ENCODE measurements at regions not wholly inside any gene's neighbourhood (a gene's known extent, or its start where the extent isn't known, plus 50 kb on each side); places are given as distances from the start of the nearest gene placed in this dataset.

DNA sequence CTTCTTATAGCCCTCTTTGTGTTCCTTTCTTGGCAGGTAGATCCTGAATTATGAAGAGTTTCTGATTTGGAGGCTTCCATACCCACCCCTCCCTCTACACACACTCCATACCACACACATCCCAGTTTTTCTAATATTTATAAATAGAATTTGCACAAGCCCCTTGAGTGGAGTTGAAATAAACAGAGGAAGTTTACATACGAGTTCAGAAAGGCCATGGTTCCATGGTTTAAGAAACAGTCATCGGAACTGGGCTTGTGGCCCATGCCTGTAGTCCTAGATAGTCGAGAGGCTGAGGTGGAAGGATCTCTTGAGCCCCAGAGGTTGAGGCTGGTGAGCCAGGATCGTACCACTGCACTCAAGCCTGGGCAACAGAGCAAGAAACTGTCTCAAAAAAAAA lies 62.7 kb upstream of the TANC1 start:
- no peak overlapping the region for H3K4me2 ChIP-seq (ENCODE audit: extremely low read depth, insufficient read depth, low read length)
- H2AFZ ChIP-seq (ENCODE audit: low read length): peak overlapping the region; percentile 42
- no peaks in the 10 kb centered on the region for H3K9me3 ChIP-seq (ENCODE audit: control insufficient read depth, insufficient read depth, low read depth, low read length)
- no peak for TF ChIP-seq EZH2 (IDR thresholded peaks at IDR 0.05; ENCODE audit: low read length, missing control alignments)
- TF ChIP-seq, protein P1, sequence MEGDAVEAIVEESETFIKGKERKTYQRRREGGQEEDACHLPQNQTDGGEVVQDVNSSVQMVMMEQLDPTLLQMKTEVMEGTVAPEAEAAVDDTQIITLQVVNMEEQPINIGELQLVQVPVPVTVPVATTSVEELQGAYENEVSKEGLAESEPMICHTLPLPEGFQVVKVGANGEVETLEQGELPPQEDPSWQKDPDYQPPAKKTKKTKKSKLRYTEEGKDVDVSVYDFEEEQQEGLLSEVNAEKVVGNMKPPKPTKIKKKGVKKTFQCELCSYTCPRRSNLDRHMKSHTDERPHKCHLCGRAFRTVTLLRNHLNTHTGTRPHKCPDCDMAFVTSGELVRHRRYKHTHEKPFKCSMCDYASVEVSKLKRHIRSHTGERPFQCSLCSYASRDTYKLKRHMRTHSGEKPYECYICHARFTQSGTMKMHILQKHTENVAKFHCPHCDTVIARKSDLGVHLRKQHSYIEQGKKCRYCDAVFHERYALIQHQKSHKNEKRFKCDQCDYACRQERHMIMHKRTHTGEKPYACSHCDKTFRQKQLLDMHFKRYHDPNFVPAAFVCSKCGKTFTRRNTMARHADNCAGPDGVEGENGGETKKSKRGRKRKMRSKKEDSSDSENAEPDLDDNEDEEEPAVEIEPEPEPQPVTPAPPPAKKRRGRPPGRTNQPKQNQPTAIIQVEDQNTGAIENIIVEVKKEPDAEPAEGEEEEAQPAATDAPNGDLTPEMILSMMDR (conservative IDR thresholded peaks at IDR 0.05 in 1 of 2, IDR thresholded peaks at IDR 0.05 in 1 of 2; ENCODE audit: low read depth in 1 of 2, low read length in 2 of 2): no peak
- H3K27ac ChIP-seq (ENCODE audit: insufficient read depth, low read length): no peak overlapping the region
- no peak overlapping the region for H3K9ac ChIP-seq (ENCODE audit: insufficient read depth, low read length)
- peaks cover 2% of the 10 kb centered on the region for H3K4me1 ChIP-seq (ENCODE audit: control insufficient read depth, extremely low read depth, insufficient read depth, low read length)
- DNase-seq (ENCODE audit: low read depth in 2 of 2): peak; percentile 6 to 70
- no peaks in the 10 kb centered on the region for H3K79me2 ChIP-seq (ENCODE audit: control insufficient read depth, insufficient read depth, low read length)
- no peaks in the 10 kb centered on the region for H3K27me3 ChIP-seq (ENCODE audit: control insufficient read depth, insufficient read depth, low read length)
- no peaks in the 10 kb centered on the region for H3K36me3 ChIP-seq (ENCODE audit: control insufficient read depth, insufficient read depth, low read length)
- no peak overlapping the region for H3K4me3 ChIP-seq (replicated peaks in 1 of 4; ENCODE audit: control extremely low read depth in 1 of 4, insufficient read depth in 1 of 4, low read depth in 3 of 4, low read length in 4 of 4)
- no peaks in the 10 kb centered on the region for H4K20me1 ChIP-seq (ENCODE audit: control insufficient read depth, extremely low read depth, insufficient read depth, low read length)

DNA sequence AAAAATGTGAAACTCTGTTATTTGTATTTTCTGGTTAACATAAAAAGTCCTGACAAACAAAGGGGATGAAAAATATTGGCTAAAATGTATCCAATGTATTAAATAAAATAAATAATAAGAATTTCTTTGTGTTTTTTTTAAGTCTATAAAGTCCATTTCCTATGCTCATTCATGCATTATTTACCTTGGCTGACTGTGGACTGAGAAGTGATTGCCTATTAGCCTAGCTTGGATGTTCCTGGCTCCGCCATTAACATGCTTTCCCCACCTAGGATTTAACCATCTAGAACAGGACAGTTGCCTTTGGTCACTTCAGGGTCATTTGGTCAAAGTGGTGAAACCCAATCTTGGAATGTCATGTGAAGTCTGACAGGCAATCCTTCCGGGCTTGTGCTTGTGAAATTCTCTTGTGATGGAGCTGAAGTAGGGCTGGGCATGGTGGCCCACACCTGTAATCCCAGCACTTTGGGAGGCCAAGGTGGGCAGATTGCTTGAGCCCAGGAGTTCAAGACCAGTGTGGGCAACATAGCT lies 60.4 kb upstream of the TANC1 start:
- Histone ChIP-seq H3K27me3 (ENCODE audit: control insufficient read depth, insufficient read depth, low read length) (no peaks in the 10 kb centered on the region), H3K9ac (ENCODE audit: insufficient read depth, low read length) (no peak overlapping the region), H3K9me3 (ENCODE audit: control insufficient read depth, insufficient read depth, low read depth, low read length) (no peaks in the 10 kb centered on the region), H3K4me3 (replicated peaks in 1 of 4; ENCODE audit: control extremely low read depth in 1 of 4, insufficient read depth in 1 of 4, low read depth in 3 of 4, low read length in 4 of 4) (no peak overlapping the region), H3K27ac (ENCODE audit: insufficient read depth, low read length) (no peak overlapping the region), H2AFZ (ENCODE audit: low read length) (no peak overlapping the region), H4K20me1 (ENCODE audit: control insufficient read depth, extremely low read depth, insufficient read depth, low read length) (no peaks in the 10 kb centered on the region), H3K4me1 (ENCODE audit: control insufficient read depth, extremely low read depth, insufficient read depth, low read length) (peaks cover 2% of the 10 kb centered on the region), H3K79me2 (ENCODE audit: control insufficient read depth, insufficient read depth, low read length) (no peaks in the 10 kb centered on the region), H3K36me3 (ENCODE audit: control insufficient read depth, insufficient read depth, low read length) (no peaks in the 10 kb centered on the region), H3K4me2 (ENCODE audit: extremely low read depth, insufficient read depth, low read length) (no peak overlapping the region)
- TF ChIP-seq, protein P1 (conservative IDR thresholded peaks at IDR 0.05 in 1 of 2, IDR thresholded peaks at IDR 0.05 in 1 of 2; ENCODE audit: low read depth in 1 of 2, low read length in 2 of 2): no peak
- TF ChIP-seq EZH2 (IDR thresholded peaks at IDR 0.05; ENCODE audit: low read length, missing control alignments): no peak
- no peak for DNase-seq (ENCODE audit: low read depth in 2 of 2)

DNA sequence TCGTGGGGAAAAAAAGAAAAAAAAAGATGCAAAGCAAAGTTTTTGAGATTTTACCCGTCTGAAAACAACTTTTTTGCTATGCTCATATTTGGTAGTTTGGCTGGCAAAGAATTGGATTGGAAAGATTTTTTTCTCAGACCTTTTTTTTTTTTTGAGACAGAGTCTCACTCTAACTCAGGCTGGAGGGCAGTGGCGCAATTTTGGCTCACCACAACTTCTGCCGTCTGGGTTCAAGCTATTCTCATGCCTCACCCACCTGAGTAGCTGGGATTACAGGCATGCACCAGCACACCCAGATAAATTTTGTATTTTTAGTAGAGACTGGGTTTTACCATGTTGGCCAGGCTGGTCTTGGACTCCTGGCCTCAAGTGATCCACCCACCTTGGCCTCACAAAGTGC lies 56.3 kb upstream of the TANC1 start:
- peaks cover 3% of the 10 kb centered on the region for H3K4me1 ChIP-seq (ENCODE audit: control insufficient read depth, extremely low read depth, insufficient read depth, low read length)
- no peak overlapping the region for H3K4me3 ChIP-seq (replicated peaks in 1 of 4; ENCODE audit: control extremely low read depth in 1 of 4, insufficient read depth in 1 of 4, low read depth in 3 of 4, low read length in 4 of 4)
- H3K27me3 ChIP-seq (ENCODE audit: control insufficient read depth, insufficient read depth, low read length): no peaks in the 10 kb centered on the region
- no peaks in the 10 kb centered on the region for H3K9me3 ChIP-seq (ENCODE audit: control insufficient read depth, insufficient read depth, low read depth, low read length)
- H3K27ac ChIP-seq (ENCODE audit: insufficient read depth, low read length): no peak overlapping the region
- no peak overlapping the region for H2AFZ ChIP-seq (ENCODE audit: low read length)
- TF ChIP-seq EZH2 (IDR thresholded peaks at IDR 0.05; ENCODE audit: low read length, missing control alignments): no peak
- TF ChIP-seq, protein P1 (conservative IDR thresholded peaks at IDR 0.05 in 1 of 2, IDR thresholded peaks at IDR 0.05 in 1 of 2; ENCODE audit: low read depth in 1 of 2, low read length in 2 of 2): no peak
- H3K36me3 ChIP-seq (ENCODE audit: control insufficient read depth, insufficient read depth, low read length): no peaks in the 10 kb centered on the region
- no peak for DNase-seq (ENCODE audit: low read depth in 2 of 2)
- no peak overlapping the region for H3K9ac ChIP-seq (ENCODE audit: insufficient read depth, low read length)
- H3K79me2 ChIP-seq (ENCODE audit: control insufficient read depth, insufficient read depth, low read length): no peaks in the 10 kb centered on the region
- no peak overlapping the region for H3K4me2 ChIP-seq (ENCODE audit: extremely low read depth, insufficient read depth, low read length)
- no peaks in the 10 kb centered on the region for H4K20me1 ChIP-seq (ENCODE audit: control insufficient read depth, extremely low read depth, insufficient read depth, low read length)
